H1 (cell line): ENCODE measurements at regions not wholly inside any gene's neighbourhood (a gene's known extent, or its start where the extent isn't known, plus 50 kb on each side); places are given as distances from the start of the nearest gene placed in this dataset.

ENCODE experiments used
- CTCF ChIA-PET: fragments of 300-600 bp; sonication (Branson Sonifier 250); formaldehyde crosslinking; loops from one replicate; lab custom pipeline; 2021; ENCODE audit not compliant: partially characterized antibody; lab: Charles Lee
- POLR2A ChIA-PET: fragments of 300-600 bp; sonication (Branson Sonifier 250); formaldehyde crosslinking; loops from one replicate; lab custom pipeline; 2021; ENCODE audit warnings: inconsistent platforms; ENCODE audit not compliant: partially characterized antibody; lab: Charles Lee
- DNase-seq, 2 experiments: peaks; one replicate each; pipeline versions ENCODE4 v3.0.0 to v3.0.0-alpha.2; 2010 to 2022; ENCODE audit warnings: low spot score in 2 of 2, low read depth in 1 of 2, mixed read lengths in 1 of 2
- FAIRE-seq: peaks from 2 replicates; lab custom pipeline; 2011; peaks lifted over from hg19 to GRCh38; lab: Jason Lieb, UNC
- H2AFZ ChIP-seq: 2 replicates; pipeline ENCODE4 v1.8.1; 2012; ENCODE audit warnings: low read length, inconsistent platforms
- H2AK5ac ChIP-seq: 2 replicates; pipeline ENCODE4 v1.6.1; 2013; ENCODE audit warnings: low read depth, low read length
- H2BK120ac ChIP-seq: replicated peaks from 2 replicates; pipeline ENCODE3; 2013; ENCODE audit warnings: low read depth, low read length, inconsistent platforms
- H2BK12ac ChIP-seq: 2 replicates; pipeline ENCODE4 v1.6.1; 2013; ENCODE audit warnings: low read depth, low read length
- H2BK15ac ChIP-seq: 2 replicates; pipeline ENCODE4 v1.6.1; 2013; ENCODE audit warnings: low read length
- H2BK20ac ChIP-seq: 2 replicates; pipeline ENCODE4 v1.6.1; 2013; ENCODE audit warnings: low read length
- H2BK5ac ChIP-seq: 2 replicates; pipeline ENCODE4 v1.6.1; 2013; ENCODE audit warnings: low read depth, low read length
- H3K14ac ChIP-seq: 2 replicates; pipeline ENCODE4 v1.6.1; 2013; ENCODE audit warnings: inconsistent platforms; ENCODE audit not compliant: insufficient read length
- H3K18ac ChIP-seq: 2 replicates; pipeline ENCODE4 v1.6.1; 2013; ENCODE audit warnings: low read length; ENCODE audit errors: extremely low read depth
- H3K23ac ChIP-seq: 2 replicates; pipeline ENCODE4 v1.6.1; 2013; ENCODE audit warnings: inconsistent platforms; ENCODE audit not compliant: insufficient read length
- H3K23me2 ChIP-seq: 2 replicates; pipeline ENCODE4 v1.6.1; 2013; ENCODE audit warnings: low read depth, low read length
- H3K27ac ChIP-seq: 2 replicates; pipeline ENCODE4 v1.6.1; 2011; ENCODE audit warnings: low read depth, low read length, inconsistent platforms
- H3K27me3 ChIP-seq, 4 experiments: replicated peaks in 1 of 4; 1 replicate in 1 of 4; 2 replicates in 3 of 4; pipeline versions ENCODE4 v1.6.1 to v1.8.1; 2011 to 2013; ENCODE audit warnings: low read length in 3 of 4, mild to moderate bottlenecking in 3 of 4, inconsistent platforms in 2 of 4, mixed read lengths in 2 of 4, moderate library complexity in 1 of 4; ENCODE audit not compliant: control insufficient read depth in 3 of 4, insufficient read depth in 3 of 4; ENCODE audit errors: extremely low read depth in 1 of 4
- H3K36me3 ChIP-seq, 4 experiments: 2 replicates each; pipeline versions ENCODE4 v1.6.1 to v1.8.1; 2011 to 2013; ENCODE audit warnings: mild to moderate bottlenecking in 4 of 4, low read length in 3 of 4, moderate library complexity in 2 of 4, control low read depth in 1 of 4, inconsistent platforms in 1 of 4; ENCODE audit not compliant: insufficient read depth in 4 of 4, control insufficient read depth in 2 of 4
- H3K4ac ChIP-seq: replicated peaks from 2 replicates; pipeline ENCODE3; 2013; ENCODE audit warnings: low read length, low read depth, mixed read lengths, inconsistent platforms; ENCODE audit not compliant: insufficient read length
- H3K4me1 ChIP-seq, 4 experiments: replicated peaks in 1 of 4; 1 replicate in 1 of 4; 2 replicates in 3 of 4; pipeline versions ENCODE4 v1.6.1 to v1.8.1; 2011 to 2013; ENCODE audit warnings: low read length in 3 of 4, inconsistent platforms in 2 of 4, mixed read lengths in 1 of 4; ENCODE audit not compliant: insufficient read depth in 4 of 4, control insufficient read depth in 3 of 4
- H3K4me2 ChIP-seq, 2 experiments: 2 replicates each; pipeline versions ENCODE4 v1.6.1 to v1.8.1; 2011 to 2013; ENCODE audit warnings: low read depth in 2 of 2, low read length in 2 of 2, control low read depth in 1 of 2, inconsistent platforms in 1 of 2, mild to moderate bottlenecking in 1 of 2; ENCODE audit not compliant: insufficient read depth in 1 of 2
- H3K4me3 ChIP-seq, 4 experiments: fragments of 200-600, 300-600 bp in 1 of 4; sonication (generic), shearing (Covaris generic), sonication (Bioruptor Twin) in 1 of 4; 2 replicates each; pipeline versions ENCODE4 v1.5.1 to v1.8.1; 2011 to 2016; ENCODE audit warnings: low read length in 4 of 4, low read depth in 3 of 4, control low read depth in 2 of 4, inconsistent platforms in 2 of 4, mild to moderate bottlenecking in 2 of 4, mixed read lengths in 1 of 4, moderate library complexity in 1 of 4; ENCODE audit not compliant: insufficient read depth in 2 of 4; ENCODE audit errors: extremely low read depth in 1 of 4
- H3K56ac ChIP-seq: replicated peaks from 2 replicates; pipeline ENCODE3; 2013; ENCODE audit warnings: low read depth, mild to moderate bottlenecking, mixed read lengths, low read length, inconsistent platforms; ENCODE audit not compliant: insufficient read length
- H3K79me1 ChIP-seq: 2 replicates; pipeline ENCODE4 v1.6.1; 2013; ENCODE audit warnings: low read depth, low read length, control low read depth
- H3K79me2 ChIP-seq, 2 experiments: 2 replicates each; pipeline versions ENCODE4 v1.6.1 to v1.8.1; 2012 to 2013; ENCODE audit warnings: low read length in 2 of 2, mild to moderate bottlenecking in 2 of 2, inconsistent platforms in 1 of 2; ENCODE audit not compliant: insufficient read depth in 2 of 2, control insufficient read depth in 1 of 2
- H3K9ac ChIP-seq, 4 experiments: replicated peaks in 1 of 4; 1 replicate in 1 of 4; 2 replicates in 3 of 4; pipeline versions ENCODE4 v1.6.1 to v1.8.1; 2011 to 2013; ENCODE audit warnings: low read depth in 3 of 4, low read length in 3 of 4, control low read depth in 2 of 4, mild to moderate bottlenecking in 2 of 4, moderate library complexity in 2 of 4, inconsistent platforms in 1 of 4; ENCODE audit errors: extremely low read depth in 1 of 4
- H3K9me3 ChIP-seq, 2 experiments: 2 replicates each; pipeline versions ENCODE4 v1.6.1 to v1.8.1; 2012 to 2013; ENCODE audit warnings: mild to moderate bottlenecking in 2 of 2, moderate library complexity in 2 of 2, control low read depth in 1 of 2, inconsistent platforms in 1 of 2, low read depth in 1 of 2, low read length in 1 of 2, mixed read lengths in 1 of 2; ENCODE audit not compliant: insufficient read depth in 2 of 2
- H4K20me1 ChIP-seq, 2 experiments: replicated peaks in 1 of 2; 2 replicates each; pipeline versions ENCODE3 to v1.8.1; 2011 to 2013; ENCODE audit warnings: inconsistent platforms in 2 of 2, low read length in 2 of 2, mild to moderate bottlenecking in 1 of 2; ENCODE audit not compliant: insufficient read depth in 2 of 2, control insufficient read depth in 1 of 2
- H4K5ac ChIP-seq: 2 replicates; pipeline ENCODE4 v1.6.1; 2013; ENCODE audit warnings: low read length, low read depth, mixed read lengths, inconsistent platforms; ENCODE audit not compliant: insufficient read length
- H4K8ac ChIP-seq: 2 replicates; pipeline ENCODE4 v1.8.0; 2013; ENCODE audit warnings: mild to moderate bottlenecking, moderate library complexity, low read length, inconsistent platforms; ENCODE audit not compliant: insufficient read depth; ENCODE audit errors: extremely low read depth
- H4K91ac ChIP-seq: replicated peaks from 2 replicates; pipeline ENCODE3; 2013; ENCODE audit warnings: low read length, mixed read lengths, inconsistent platforms; ENCODE audit not compliant: insufficient read length
- FOSL1 ChIP-seq: IDR thresholded peaks from 2 replicates; pipeline ENCODE4 v1.6.1; 2011; ENCODE audit warnings: mild to moderate bottlenecking, low read depth, low read length, moderate library complexity; ENCODE audit not compliant: insufficient read depth
- KDM4A ChIP-seq: IDR thresholded peaks from one replicate; pipeline ENCODE4 v1.7.1; 2012; ENCODE audit warnings: low read depth, mild to moderate bottlenecking, moderate library complexity, low read length, inconsistent platforms; ENCODE audit not compliant: severe bottlenecking
- WGBS, 2 experiments: shearing (Covaris generic) in 1 of 2; methylation state at CpG; one replicate each; pipeline versions ENCODE4 v1.1.6 to v1.1.7; 2013 to 2015; ENCODE audit warnings: low lambda C conversion rate in 2 of 2, mixed read lengths in 2 of 2, inconsistent platforms in 1 of 2, low coverage in 1 of 2, missing lambda C conversion rate in 1 of 2; ENCODE audit not compliant: insufficient replicate concordance in 2 of 2, insufficient coverage in 1 of 2, insufficient read length in 1 of 2; ENCODE audit errors: extremely low coverage in 1 of 2, missing lambda C conversion rate in 1 of 2; 5-methylcytosine and 5-hydroxymethylcytosine counted together

DNA sequence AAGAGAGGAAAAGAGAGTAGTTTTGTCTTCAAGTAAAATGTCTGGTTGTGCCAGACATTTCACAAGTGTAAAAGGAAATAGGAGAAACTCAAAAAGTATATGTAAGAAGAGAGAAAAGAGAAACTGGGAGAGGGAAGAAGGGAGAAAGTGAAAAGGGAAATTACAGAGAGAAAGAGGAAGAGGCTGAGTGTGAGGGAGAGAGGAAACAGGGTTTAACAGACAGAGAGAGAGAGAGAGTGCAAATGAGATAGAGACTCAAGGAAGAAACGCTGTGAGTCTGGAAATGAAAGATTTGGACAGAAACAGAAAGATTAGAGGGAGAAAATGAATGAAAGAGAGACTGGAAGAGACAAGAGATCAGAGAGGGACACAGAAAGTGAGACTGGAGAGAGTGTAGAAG is 806.2 kb downstream of the PLA2G4A start:
- no peaks in the 10 kb centered on the region for H3K27me3 ChIP-seq
- no peak overlapping the region for H3K23ac ChIP-seq
- DNase-seq = no peak
- H3K4me1 ChIP-seq = peaks cover 0 to 14% (median 8%) of the 10 kb centered on the region in 4 experiments; a peak in 5 of 7 replicates
- no peaks in the 10 kb centered on the region for H4K20me1 ChIP-seq
- H2BK5ac ChIP-seq = peak overlapping the region; percentile 66; the same call in 1 of the 2 replicates
- no peak overlapping the region for H2BK12ac ChIP-seq
- H3K9me3 ChIP-seq = no peaks in the 10 kb centered on the region
- no peak overlapping the region for H3K14ac ChIP-seq
- no peak overlapping the region for H2BK120ac ChIP-seq
- no peak overlapping the region for H4K5ac ChIP-seq
- H3K4me2 ChIP-seq = no peak overlapping the region
- H3K79me1 ChIP-seq = no peaks in the 10 kb centered on the region
- H3K56ac ChIP-seq = no peak overlapping the region
- H3K36me3 ChIP-seq = peaks cover 0 to 3% (median 0%) of the 10 kb centered on the region in 4 experiments; a peak in 1 of 8 replicates
- no peak overlapping the region for H3K18ac ChIP-seq
- peak overlapping the region; percentile 72; the same call in 1 of the 2 replicates for H2BK15ac ChIP-seq
- POLR2A ChIA-PET = no interaction called here
- no peaks in the 10 kb centered on the region for H3K79me2 ChIP-seq
- no peak overlapping the region for H2AK5ac ChIP-seq
- H3K27ac ChIP-seq = no peak overlapping the region
- TF ChIP-seq FOSL1 (no peak), KDM4A (no peak)
- TF ChIP-seq, all 59 proteins: peak for 0
- Histone ChIP-seq H3K4me3 (no peak overlapping the region), H4K91ac (peak overlapping the region; percentile 80), H3K23me2 (no peaks in the 10 kb centered on the region), H3K4ac (no peak overlapping the region), H2AFZ (peak overlapping the region; percentile 49; the same call in 1 of the 2 replicates), H2BK20ac (peak overlapping the region; percentile 93; the same call in 1 of the 2 replicates), H3K9ac (no peak overlapping the region), H4K8ac (no peak overlapping the region)
- WGBS, 2 experiments = 92% methylated on average over 1 of the region's 1 CpG; no CpG with 5 or more reads in 1 of the 2 experiments
- no peak for FAIRE-seq
- CTCF ChIA-PET = no interaction called here
